GM18508 (cell line): ENCODE measurements at regions not wholly inside any gene's neighbourhood (a gene's known extent, or its start where the extent isn't known, plus 50 kb on each side); places are given as distances from the start of the nearest gene placed in this dataset.
A peak's percentile ranks its signal among the peaks of the same experiment; 100 is the strongest.
"Not testable (repeated sequence)": the region's sequence is repeated elsewhere in the genome, so short reads cannot be mapped to it uniquely, and the experiment has no call there.

Source experiments
- ATAC-seq: cut with Tn5 transposase; IDR thresholded peaks from one replicate; pipeline ENCODE4 v1.9.1; 2021; ENCODE audit warnings: moderate number of reproducible peaks; ENCODE audit not compliant: insufficient read depth, unreplicated experiment

GRCh38 chr1:242923603-242924002 lies 331.5 kb downstream of the CEP170 start:
- ATAC-seq: not testable (repeated sequence)

- not testable (repeated sequence) for ATAC-seq
Observed at GRCh38 chr1:242914729-242915128, 340.4 kb downstream of the CEP170 start.

GRCh38 chr1:242912855-242913254 lies 342.2 kb downstream of the CEP170 start:
- not testable (repeated sequence) for ATAC-seq

GRCh38 chr1:242900558-242900957 lies 354.5 kb downstream of the CEP170 start:
- not testable (repeated sequence) for ATAC-seq

GRCh38 chr1:242890192-242890741 lies 364.8 kb downstream of the CEP170 start:
- ATAC-seq: no peak

- peak; percentile 95 for ATAC-seq
Observed at GRCh38 chr1:242886137-242886536, 361.6 kb upstream of the PLD5 start.

- not testable (repeated sequence) for ATAC-seq
Observed at GRCh38 chr1:242880022-242880421, 355.5 kb upstream of the PLD5 start.

GRCh38 chr1:242877743-242878142 lies 353.2 kb upstream of the PLD5 start:
- no peak for ATAC-seq

GRCh38 chr1:242877229-242877628 lies 352.7 kb upstream of the PLD5 start:
- no peak for ATAC-seq

GRCh38 chr1:242876030-242876429 lies 351.5 kb upstream of the PLD5 start:
- ATAC-seq: no peak

- ATAC-seq: no peak
Observed at GRCh38 chr1:242873661-242874060, 349.2 kb upstream of the PLD5 start.

- no peak for ATAC-seq
Observed at GRCh38 chr1:242872521-242872920, 348.0 kb upstream of the PLD5 start.

- ATAC-seq: no peak
Observed at GRCh38 chr1:242871471-242872030, 347.1 kb upstream of the PLD5 start.

GRCh38 chr1:242870966-242871365 lies 346.5 kb upstream of the PLD5 start:
- ATAC-seq: no peak

- ATAC-seq: no peak
Observed at GRCh38 chr1:242856289-242856688, 331.8 kb upstream of the PLD5 start.

GRCh38 chr1:242854466-242854865 lies 330.0 kb upstream of the PLD5 start:
- ATAC-seq: no peak

- ATAC-seq: no peak
Observed at GRCh38 chr1:242847390-242847993, 323.0 kb upstream of the PLD5 start.

GRCh38 chr1:242842094-242842493 lies 317.6 kb upstream of the PLD5 start:
- ATAC-seq: no peak

- ATAC-seq: no peak
Observed at GRCh38 chr1:242839101-242839500, 314.6 kb upstream of the PLD5 start.

- no peak for ATAC-seq
Observed at GRCh38 chr1:242836423-242836822, 311.9 kb upstream of the PLD5 start.

GRCh38 chr1:242828828-242829227 lies 304.3 kb upstream of the PLD5 start:
- no peak for ATAC-seq

GRCh38 chr1:242828199-242828598 lies 303.7 kb upstream of the PLD5 start:
- no peak for ATAC-seq
